ENCODE measurements at regions not wholly inside any gene's neighbourhood (a gene's known extent, or its start where the extent isn't known, plus 50 kb on each side); places are given as distances from the start of the nearest gene placed in this dataset.

- H3K9ac ChIP-seq (ENCODE audit: insufficient read depth, low read depth, low read length), result no peak overlapping the region
- DNase-seq (ENCODE audit: low spot score), result no peak
- H3K4me1 ChIP-seq (ENCODE audit: insufficient read depth, low read length), result no peaks in the 10 kb centered on the region
- no peak overlapping the region for H3K4me2 ChIP-seq (ENCODE audit: low read depth, low read length)
- ChIA-PET POLR2A (no interaction called here), CTCF (ENCODE audit: low intra/inter-chr PET ratio, low total read pairs) (no interaction called here)
- peaks cover 16 to 56% of the 10 kb centered on the region in 2 experiments for H3K27me3 ChIP-seq (ENCODE audit: control insufficient read depth in 1 of 2, insufficient read depth in 2 of 2, low read length in 2 of 2)
- H3K9me3 ChIP-seq (ENCODE audit: low read length), result no peaks in the 10 kb centered on the region
- no peaks in the 10 kb centered on the region for H3K79me2 ChIP-seq (ENCODE audit: insufficient read depth, low read length)
- no peak overlapping the region for H3K27ac ChIP-seq (ENCODE audit: extremely low read length, insufficient read depth, low read length)
- no peak overlapping the region for H2AFZ ChIP-seq (ENCODE audit: low read length)
- no peaks in the 10 kb centered on the region for H4K20me1 ChIP-seq (ENCODE audit: insufficient read depth, low read length)
- in situ Hi-C loops (cut with HindIII; ENCODE audit: extremely low pct_ligation_motif_present, low pct_unique_long_range_greater_than_20kb) (no loop called here), intact Hi-C loops (cut with micrococcal nuclease; ENCODE audit: unreplicated experiment) (no loop called here)
- no peak for FAIRE-seq
- no peak for ATAC-seq
- WGBS (ENCODE audit: low lambda C conversion rate), result 37% methylated on average over 11 of the region's 11 CpGs
- no peaks in the 10 kb centered on the region for H3K36me3 ChIP-seq (replicated peaks in 1 of 2; ENCODE audit: control insufficient read depth in 1 of 2, insufficient read depth in 2 of 2, low read length in 2 of 2)
- no TSS peak for BruUV-seq (replicated peaks)
- no peak overlapping the region for H3K4me3 ChIP-seq (replicated peaks in 1 of 3; ENCODE audit: insufficient read depth in 1 of 3, low read depth in 2 of 3, low read length in 3 of 3)
- TF ChIP-seq ZNF749 (CRISPR knock-in tag; IDR thresholded peaks at IDR 0.05; ENCODE audit: borderline replicate concordance) (no peak), KDM4B (CRISPR knock-in tag; IDR thresholded peaks at IDR 0.05) (no peak), ARID4A (CRISPR knock-in tag; IDR thresholded peaks at IDR 0.05; ENCODE audit: borderline replicate concordance) (no peak), HNRNPK (IDR thresholded peaks at IDR 0.05; ENCODE audit: low read depth, low read length, poor library complexity, severe bottlenecking) (no peak), ZNF569 (CRISPR knock-in tag; IDR thresholded peaks at IDR 0.05; ENCODE audit: borderline replicate concordance) (no peak), CENPX (CRISPR knock-in tag; IDR thresholded peaks at IDR 0.05) (no peak), ZFP1 (CRISPR knock-in tag; IDR thresholded peaks at IDR 0.05) (no peak), FOSL1 (CRISPR knock-in tag; IDR thresholded peaks at IDR 0.05; ENCODE audit: borderline replicate concordance) (no peak), ZBTB10 (CRISPR knock-in tag; IDR thresholded peaks at IDR 0.05; ENCODE audit: borderline replicate concordance) (no peak), NFKBIZ (CRISPR knock-in tag; IDR thresholded peaks at IDR 0.05) (no peak), PAX8 (CRISPR knock-in tag; IDR thresholded peaks at IDR 0.05; ENCODE audit: borderline replicate concordance) (no peak), TP53 (CRISPR knock-in tag; conservative IDR thresholded peaks at IDR 0.05) (no peak), HMGXB3 (CRISPR knock-in tag; IDR thresholded peaks at IDR 0.05; ENCODE audit: borderline replicate concordance) (no peak)
Observed at GRCh38 chr14:101196051-101196712, 292.7 kb upstream of the RTL1 start.
